IMR-90 (cell line): ENCODE measurements at regions not wholly inside any gene's neighbourhood (a gene's known extent, or its start where the extent isn't known, plus 50 kb on each side); places are given as distances from the start of the nearest gene placed in this dataset.

ENCODE experiments used
- CTCF ChIP-seq: conservative IDR thresholded peaks from 2 replicates; pipeline ENCODE4 v1.5.1; 2012; ENCODE audit warnings: mild to moderate bottlenecking, low read depth, low read length, improper control_type of control experiment
- TF ChIP-seq, protein P1 (sequence below): fragments of 150-350 bp; IDR thresholded peaks from 2 replicates; pipeline ENCODE4 v1.6.1; 2016; ENCODE audit warnings: low read depth, mild to moderate bottlenecking, low read length, moderate library complexity, borderline replicate concordance

GRCh38 chr5:28219539-28219938 is 1181.2 kb upstream of the CDH9 start:
- TF ChIP-seq CTCF, result no peak
- TF ChIP-seq, protein P1, sequence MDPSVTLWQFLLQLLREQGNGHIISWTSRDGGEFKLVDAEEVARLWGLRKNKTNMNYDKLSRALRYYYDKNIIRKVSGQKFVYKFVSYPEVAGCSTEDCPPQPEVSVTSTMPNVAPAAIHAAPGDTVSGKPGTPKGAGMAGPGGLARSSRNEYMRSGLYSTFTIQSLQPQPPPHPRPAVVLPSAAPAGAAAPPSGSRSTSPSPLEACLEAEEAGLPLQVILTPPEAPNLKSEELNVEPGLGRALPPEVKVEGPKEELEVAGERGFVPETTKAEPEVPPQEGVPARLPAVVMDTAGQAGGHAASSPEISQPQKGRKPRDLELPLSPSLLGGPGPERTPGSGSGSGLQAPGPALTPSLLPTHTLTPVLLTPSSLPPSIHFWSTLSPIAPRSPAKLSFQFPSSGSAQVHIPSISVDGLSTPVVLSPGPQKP, result no peak
